ENCODE measurements at regions not wholly inside any gene's neighbourhood (a gene's known extent, or its start where the extent isn't known, plus 50 kb on each side); places are given as distances from the start of the nearest gene placed in this dataset.

DNA sequence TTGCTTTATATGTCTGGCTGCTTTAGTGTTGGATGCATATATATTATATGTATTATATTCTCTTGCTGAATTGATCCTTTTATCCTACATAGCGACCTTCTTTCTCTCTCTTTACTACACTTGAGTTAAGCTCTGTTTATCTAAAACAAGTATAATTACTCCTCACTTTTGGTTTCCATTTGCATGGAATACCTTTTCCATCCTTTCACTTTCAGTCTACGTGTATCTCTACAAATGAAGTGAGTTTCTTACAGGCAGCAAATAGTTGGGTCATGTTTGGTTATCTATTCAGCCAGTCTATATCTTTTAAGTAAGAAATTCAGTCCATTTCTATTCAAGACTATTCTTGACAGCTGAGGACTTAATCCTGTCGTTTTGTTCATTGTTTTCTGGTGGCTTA is 167.5 kb upstream of the USP38 start:
- Histone ChIP-seq H3K9me3 (peaks cover 0 to 30% (median 0%) of the 10 kb centered on the region in 4 donors), H3K27ac (no peak overlapping the region), H3K4me1 (peaks cover 0 to 4% (median 0%) of the 10 kb centered on the region in 4 donors), H3K27me3 (no peaks in the 10 kb centered on the region), H3K4me3 (no peak overlapping the region), H3K36me3 (no peaks in the 10 kb centered on the region)
- DNase-seq (ENCODE audit: low spot score in 2 of 2) = no peak
- 62 to 64% methylated on average over 3 of the region's 3 CpGs for WGBS, 2 donors
- TF ChIP-seq, protein P1, sequence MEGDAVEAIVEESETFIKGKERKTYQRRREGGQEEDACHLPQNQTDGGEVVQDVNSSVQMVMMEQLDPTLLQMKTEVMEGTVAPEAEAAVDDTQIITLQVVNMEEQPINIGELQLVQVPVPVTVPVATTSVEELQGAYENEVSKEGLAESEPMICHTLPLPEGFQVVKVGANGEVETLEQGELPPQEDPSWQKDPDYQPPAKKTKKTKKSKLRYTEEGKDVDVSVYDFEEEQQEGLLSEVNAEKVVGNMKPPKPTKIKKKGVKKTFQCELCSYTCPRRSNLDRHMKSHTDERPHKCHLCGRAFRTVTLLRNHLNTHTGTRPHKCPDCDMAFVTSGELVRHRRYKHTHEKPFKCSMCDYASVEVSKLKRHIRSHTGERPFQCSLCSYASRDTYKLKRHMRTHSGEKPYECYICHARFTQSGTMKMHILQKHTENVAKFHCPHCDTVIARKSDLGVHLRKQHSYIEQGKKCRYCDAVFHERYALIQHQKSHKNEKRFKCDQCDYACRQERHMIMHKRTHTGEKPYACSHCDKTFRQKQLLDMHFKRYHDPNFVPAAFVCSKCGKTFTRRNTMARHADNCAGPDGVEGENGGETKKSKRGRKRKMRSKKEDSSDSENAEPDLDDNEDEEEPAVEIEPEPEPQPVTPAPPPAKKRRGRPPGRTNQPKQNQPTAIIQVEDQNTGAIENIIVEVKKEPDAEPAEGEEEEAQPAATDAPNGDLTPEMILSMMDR (IDR thresholded peaks at IDR 0.05) = no peak
- TF ChIP-seq EP300 (IDR thresholded peaks at IDR 0.05) = no peak
- no peak for TF ChIP-seq POLR2A (IDR thresholded peaks at IDR 0.05)

DNA sequence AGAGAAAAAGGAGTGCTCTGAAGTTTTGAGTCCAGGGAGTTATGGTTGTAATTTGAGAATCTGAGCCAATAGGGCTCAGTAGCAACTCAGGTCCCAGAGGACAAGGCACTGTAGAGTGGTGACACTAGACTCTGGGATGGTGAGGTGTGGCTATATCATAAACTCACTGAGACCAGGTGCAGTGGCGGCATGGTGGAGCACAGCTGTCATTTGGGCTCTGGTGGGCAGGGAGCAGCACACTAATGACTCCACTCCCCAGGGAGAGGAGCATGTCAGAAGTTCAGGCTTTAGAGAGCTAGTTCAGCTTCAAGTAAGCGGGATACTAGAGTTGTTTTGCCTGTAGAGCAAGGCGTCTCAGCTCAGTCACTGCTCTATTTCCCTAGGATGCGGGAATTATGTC is 165.4 kb upstream of the USP38 start:
- no peak overlapping the region for H3K27ac ChIP-seq
- H3K9me3 ChIP-seq = peaks cover 0 to 20% (median 0%) of the 10 kb centered on the region in 4 donors
- no peaks in the 10 kb centered on the region for H3K27me3 ChIP-seq
- peaks cover 0 to 4% (median 0%) of the 10 kb centered on the region in 4 donors for H3K4me1 ChIP-seq
- H3K36me3 ChIP-seq = no peaks in the 10 kb centered on the region
- TF ChIP-seq EP300 (IDR thresholded peaks at IDR 0.05) (no peak), POLR2A (IDR thresholded peaks at IDR 0.05) (no peak)
- TF ChIP-seq, protein P1 (IDR thresholded peaks at IDR 0.05) = no peak
- no peak for DNase-seq (ENCODE audit: low spot score in 2 of 2)
- no peak overlapping the region for H3K4me3 ChIP-seq
- WGBS, 2 donors = 96 to 98% methylated on average over 4 of the region's 4 CpGs

DNA sequence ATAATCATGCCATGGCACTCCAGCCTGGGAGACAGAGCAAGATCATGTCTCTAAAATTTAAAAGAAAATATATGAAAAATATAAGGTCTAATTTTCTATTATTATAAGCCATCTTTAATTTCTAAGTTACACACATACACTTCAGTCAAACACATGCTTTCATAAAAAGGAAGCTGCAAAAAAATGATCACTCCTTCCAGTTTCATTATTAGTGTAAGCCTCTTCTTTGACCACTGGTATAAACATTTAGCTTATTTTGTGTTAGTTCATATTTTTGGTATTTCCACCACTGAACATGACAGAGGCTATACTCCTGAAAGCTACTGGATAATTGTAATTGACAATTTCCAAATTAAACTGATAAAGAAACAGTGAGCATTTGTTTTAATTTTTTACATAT is 163.3 kb upstream of the USP38 start:
- TF ChIP-seq, protein P1 (IDR thresholded peaks at IDR 0.05) = no peak
- no peak for TF ChIP-seq EP300 (IDR thresholded peaks at IDR 0.05)
- TF ChIP-seq POLR2A (IDR thresholded peaks at IDR 0.05) = no peak
- H3K9me3 ChIP-seq = peaks cover 0 to 16% (median 0%) of the 10 kb centered on the region in 4 donors
- no peak for DNase-seq (ENCODE audit: low spot score in 2 of 2)
- peaks cover 0 to 4% (median 0%) of the 10 kb centered on the region in 4 donors for H3K4me1 ChIP-seq
- H3K36me3 ChIP-seq = no peaks in the 10 kb centered on the region
- H3K4me3 ChIP-seq = no peak overlapping the region
- H3K27me3 ChIP-seq = no peaks in the 10 kb centered on the region
- no peak overlapping the region for H3K27ac ChIP-seq

DNA sequence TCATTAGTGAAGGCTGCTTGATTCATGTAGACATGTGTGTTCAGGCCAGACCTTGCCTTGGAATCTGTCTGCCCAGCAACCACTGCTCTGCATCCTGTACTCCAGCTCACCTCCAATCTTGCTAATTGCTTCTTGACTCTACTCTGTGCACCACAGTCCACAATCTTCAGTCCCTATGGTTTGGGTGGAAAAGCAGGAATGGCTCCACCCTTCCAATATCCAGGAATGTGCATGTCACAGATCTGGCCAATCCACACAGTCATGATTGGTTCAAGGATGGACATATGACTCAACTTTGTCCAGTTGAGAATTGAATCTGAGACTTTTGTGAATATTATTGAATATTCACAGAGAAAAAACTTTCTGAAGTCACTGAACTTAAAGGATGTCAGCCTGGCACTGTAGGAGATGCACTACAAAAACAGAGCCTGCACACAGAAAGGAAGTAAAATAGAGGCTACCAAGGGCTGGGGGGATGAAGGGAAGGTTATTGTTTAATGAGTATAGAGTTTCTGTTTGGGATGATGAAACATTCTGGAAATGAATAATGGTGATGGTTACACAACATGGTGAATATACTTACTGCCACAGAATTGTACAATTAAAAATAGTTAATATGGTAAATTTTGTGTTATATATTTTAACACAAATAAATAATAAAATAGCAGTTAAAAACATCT is 161.3 kb upstream of the USP38 start:
- Histone ChIP-seq H3K27ac (no peak overlapping the region), H3K4me3 (no peak overlapping the region), H3K9me3 (peaks cover 0 to 12% (median 0%) of the 10 kb centered on the region in 4 donors), H3K27me3 (no peaks in the 10 kb centered on the region), H3K36me3 (no peaks in the 10 kb centered on the region), H3K4me1 (peaks cover 0 to 4% (median 0%) of the 10 kb centered on the region in 4 donors)
- TF ChIP-seq EP300 (IDR thresholded peaks at IDR 0.05) = no peak
- TF ChIP-seq, protein P1 (IDR thresholded peaks at IDR 0.05) = no peak
- no peak for TF ChIP-seq POLR2A (IDR thresholded peaks at IDR 0.05)
- DNase-seq (ENCODE audit: low spot score in 2 of 2) = no peak

DNA sequence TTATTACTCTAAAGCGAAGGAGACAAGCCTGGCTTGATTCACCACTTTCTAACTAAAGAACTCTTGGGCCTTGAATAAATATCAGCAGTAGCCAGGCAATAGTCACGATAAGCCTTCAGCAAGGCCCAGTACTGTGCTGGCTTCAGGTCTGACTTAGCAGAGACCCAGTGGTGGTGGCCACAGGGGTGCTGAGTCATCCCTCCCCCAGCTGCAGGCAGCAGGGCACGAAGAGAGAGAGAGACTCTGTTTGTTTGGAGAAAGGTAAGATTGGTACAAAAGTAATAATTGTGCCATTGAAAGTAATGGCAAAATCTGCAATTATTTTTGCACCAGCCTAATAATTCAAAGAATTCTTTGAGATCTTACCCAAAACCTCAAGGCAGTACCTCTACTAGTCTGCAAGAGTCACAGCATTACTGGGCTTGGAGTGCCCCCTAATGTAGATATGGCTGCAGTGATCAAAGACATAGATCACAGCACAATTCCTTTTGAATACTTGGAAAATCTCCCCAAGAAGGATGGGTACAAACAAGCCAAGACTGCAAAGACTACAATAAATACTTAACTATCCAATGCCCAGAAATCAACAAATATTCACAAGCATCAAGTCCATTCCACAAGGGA is 159.5 kb upstream of the USP38 start:
- no peak for TF ChIP-seq EP300 (IDR thresholded peaks at IDR 0.05)
- TF ChIP-seq, protein P1 (IDR thresholded peaks at IDR 0.05) = peak in 3 of 5 experiments; percentile 23 to 48 (median 46)
- Histone ChIP-seq H3K27ac (no peak overlapping the region), H3K4me1 (peaks cover 0 to 4% (median 0%) of the 10 kb centered on the region in 4 donors), H3K36me3 (no peaks in the 10 kb centered on the region), H3K9me3 (peaks cover 0 to 13% (median 6%) of the 10 kb centered on the region in 4 donors), H3K27me3 (no peaks in the 10 kb centered on the region), H3K4me3 (no peak overlapping the region)
- DNase-seq (ENCODE audit: low spot score in 2 of 2) = peak in 1 of 2 donors; percentile 45
- 78 to 79% methylated on average over 3 of the region's 3 CpGs for WGBS, 2 donors
